ENCODE measurements at regions not wholly inside any gene's neighbourhood (a gene's known extent, or its start where the extent isn't known, plus 50 kb on each side); places are given as distances from the start of the nearest gene placed in this dataset.

- 72 to 80% (median 76%) methylated on average over 2 of the region's 2 CpGs for WGBS, 5 donors
- H3K27me3 ChIP-seq (replicated peaks in 1 of 7): no peaks in the 10 kb centered on the region
- H3K36me3 ChIP-seq: no peaks in the 10 kb centered on the region
- no peak overlapping the region for H3K4me3 ChIP-seq
- H3K4me1 ChIP-seq: peaks cover 0 to 20% (median 5%) of the 10 kb centered on the region in 6 donors
- no peak for DNase-seq
- intact Hi-C loops (cut with DNase I; ENCODE audit: low total_unique reads): no loop called here
- H3K27ac ChIP-seq: peak overlapping the region in 2 of 8 donors; percentile 36 to 38
- TF ChIP-seq POLR2A (IDR thresholded peaks at IDR 0.05) (no peak), CTCF (IDR thresholded peaks at IDR 0.05 in 8 of 11, conservative IDR thresholded peaks at IDR 0.05 in 3 of 11) (no peak), POLR2AphosphoS5 (IDR thresholded peaks at IDR 0.05) (no peak)
- H3K9me3 ChIP-seq: no peaks in the 10 kb centered on the region
Measured at GRCh38 chr3:153629148-153629547, 467.1 kb downstream of the RAP2B start.

DNA sequence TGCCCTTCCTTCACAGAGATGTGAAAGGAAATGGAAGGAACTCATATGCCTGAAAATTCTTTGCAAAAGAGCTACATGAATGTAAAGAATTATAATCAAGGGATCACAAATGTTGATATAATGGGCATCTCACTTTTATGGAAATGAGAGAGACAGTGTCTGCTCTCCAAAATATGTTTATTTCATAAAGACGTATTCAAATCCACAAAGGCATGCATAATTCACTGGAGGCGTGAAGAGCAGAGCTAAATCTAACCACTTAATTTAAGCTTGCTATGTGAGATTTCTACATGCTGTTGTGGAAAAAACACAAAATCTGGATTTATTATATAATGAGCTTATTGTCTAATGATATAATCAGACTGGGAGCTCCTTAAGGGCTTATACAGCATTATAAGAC, 469.1 kb downstream of the RAP2B start:
- DNase-seq: no peak

GRCh38 chr3:153631664-153632063, 469.6 kb downstream of the RAP2B start:
- no peak for DNase-seq
- Histone ChIP-seq H3K4me3 (no peak overlapping the region), H3K27ac (no peak overlapping the region), H3K9me3 (no peaks in the 10 kb centered on the region), H3K36me3 (no peaks in the 10 kb centered on the region), H3K4me1 (peaks cover 0 to 20% (median 5%) of the 10 kb centered on the region in 6 donors), H3K27me3 (replicated peaks in 1 of 7) (no peaks in the 10 kb centered on the region)
- 76 to 88% (median 80%) methylated on average over 2 of the region's 2 CpGs for WGBS, 5 donors
- intact Hi-C loops (cut with DNase I; ENCODE audit: low total_unique reads): no loop called here
- TF ChIP-seq POLR2A (IDR thresholded peaks at IDR 0.05): no peak
- no peak for TF ChIP-seq POLR2AphosphoS5 (IDR thresholded peaks at IDR 0.05)
- TF ChIP-seq CTCF (IDR thresholded peaks at IDR 0.05 in 8 of 11, conservative IDR thresholded peaks at IDR 0.05 in 3 of 11): no peak

More for the DNA sequence above, 469.1 kb downstream of the RAP2B start:
- 86 to 95% (median 89%) methylated on average over 2 of the region's 2 CpGs for WGBS, 5 donors
- H3K4me3 ChIP-seq: no peak overlapping the region
- intact Hi-C loops (cut with DNase I; ENCODE audit: low total_unique reads): no loop called here
- H3K36me3 ChIP-seq: no peaks in the 10 kb centered on the region
- H3K4me1 ChIP-seq: peaks cover 0 to 20% (median 5%) of the 10 kb centered on the region in 6 donors
- no peaks in the 10 kb centered on the region for H3K27me3 ChIP-seq (replicated peaks in 1 of 7)
- no peak overlapping the region for H3K27ac ChIP-seq
- no peaks in the 10 kb centered on the region for H3K9me3 ChIP-seq
- no peak for TF ChIP-seq POLR2AphosphoS5 (IDR thresholded peaks at IDR 0.05)
- TF ChIP-seq POLR2A (IDR thresholded peaks at IDR 0.05): no peak
- no peak for TF ChIP-seq CTCF (IDR thresholded peaks at IDR 0.05 in 8 of 11, conservative IDR thresholded peaks at IDR 0.05 in 3 of 11)

DNA sequence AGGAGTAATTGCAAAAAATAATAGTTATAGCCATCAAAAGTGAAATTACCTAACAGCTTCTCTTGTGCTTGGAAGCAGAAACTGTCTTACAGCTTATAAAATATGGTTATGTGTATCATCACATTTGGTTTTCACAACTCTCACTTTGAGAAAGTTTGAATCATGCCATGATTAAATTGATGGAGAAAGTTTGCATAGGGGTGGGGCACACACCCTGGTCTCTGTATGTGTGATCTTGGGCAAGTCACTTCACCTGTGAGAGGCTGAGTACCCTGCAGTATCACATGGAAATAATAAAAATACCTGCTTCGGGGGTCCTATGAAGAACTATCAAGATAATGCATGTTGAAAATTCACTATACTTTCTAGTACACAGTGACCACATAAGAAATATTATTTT, 471.4 kb downstream of the RAP2B start:
- Histone ChIP-seq H3K27ac (no peak overlapping the region), H3K27me3 (replicated peaks in 1 of 7) (no peaks in the 10 kb centered on the region), H3K4me1 (peaks cover 0 to 10% (median 3%) of the 10 kb centered on the region in 6 donors), H3K4me3 (no peak overlapping the region), H3K36me3 (no peaks in the 10 kb centered on the region), H3K9me3 (no peaks in the 10 kb centered on the region)
- no peak for TF ChIP-seq POLR2AphosphoS5 (IDR thresholded peaks at IDR 0.05)
- no peak for TF ChIP-seq CTCF (IDR thresholded peaks at IDR 0.05 in 8 of 11, conservative IDR thresholded peaks at IDR 0.05 in 3 of 11)
- no peak for TF ChIP-seq POLR2A (IDR thresholded peaks at IDR 0.05)
- WGBS, 5 donors: 82 to 96% (median 93%) methylated on average over 1 of the region's 1 CpG
- intact Hi-C loops (cut with DNase I; ENCODE audit: low total_unique reads): no loop called here
- DNase-seq: no peak

Data from spleen (tissue), 11 donors.